Suppressor macrophage (primary cell): ENCODE measurements at regions not wholly inside any gene's neighbourhood (a gene's known extent, or its start where the extent isn't known, plus 50 kb on each side); places are given as distances from the start of the nearest gene placed in this dataset.

Source experiments
- DNase-seq, 4 experiments: peaks; one replicate each; pipeline ENCODE4 v3.0.0-alpha.2; 2020 to 2022

- peak; percentile 37 to 76 (median 58) for DNase-seq
These were observed 55.2 kb upstream of the KAZN start for GRCh38 chr1:14543191-14543840.

GRCh38 chr1:14544319-14544718 lies 54.2 kb upstream of the KAZN start:
- no peak for DNase-seq

- DNase-seq, result no peak
These were observed 53.0 kb upstream of the KAZN start for GRCh38 chr1:14545422-14546025.

GRCh38 chr1:14546416-14546815 lies 52.1 kb upstream of the KAZN start:
- DNase-seq, result no peak
